Sciatic nerve (tissue), 2 donors: ENCODE measurements at regions not wholly inside any gene's neighbourhood (a gene's known extent, or its start where the extent isn't known, plus 50 kb on each side); places are given as distances from the start of the nearest gene placed in this dataset.

Experiments
- ATAC-seq: fragments of 200-7000 bp; cut with Tn5 transposase; one replicate; pipeline ENCODE4 v1.9.1; 2020; ENCODE audit warnings: mild to moderate bottlenecking, moderate library complexity
- DNase-seq: peaks from one replicate; pipeline ENCODE4 v3.0.0-alpha.2; 2020; ENCODE audit warnings: low spot score
- intact Hi-C: fragments of 100-400 bp; cut with DNase I; formaldehyde crosslinking; loops from one replicate; pipeline ENCODE4 v1.14.2; 2022
- donor health status: DM: no; HTN: no; CAD: no.
- donor health status: DM: no; HTN: no; CAD: no.

GRCh38 chr1:162973381-162973795 is 95.8 kb upstream of the RGS4 start:
- ATAC-seq (no peak), DNase-seq (no peak)
- intact Hi-C loops, result loop anchor here (10.0 kb wide), 1 partner anchor 1699 kb away; no protein-coding TSS in a partner anchor

DNA sequence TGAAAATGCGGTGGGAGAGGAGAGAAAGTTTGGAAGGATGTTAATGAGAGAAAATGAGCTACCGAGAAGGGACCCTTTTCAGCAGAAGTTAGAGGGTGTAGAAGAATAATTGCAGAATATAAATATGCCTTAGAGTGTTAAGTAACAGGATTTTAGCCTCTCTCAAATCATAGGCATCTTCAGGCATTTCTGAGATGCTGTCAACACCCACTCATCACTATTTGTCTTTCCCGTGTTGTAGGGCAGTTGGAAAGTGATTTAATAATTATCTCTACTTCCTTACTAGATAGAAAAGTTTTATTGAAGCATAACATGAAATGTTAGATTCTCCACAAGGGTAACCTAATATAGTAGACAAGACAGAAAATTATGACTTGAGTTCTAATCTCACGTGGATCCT is 96.4 kb upstream of the RGS4 start:
- no peak for ATAC-seq
- intact Hi-C loops, result loop anchor here (10.0 kb wide), 1 partner anchor 1698 kb away; no protein-coding TSS in a partner anchor
- DNase-seq, result no peak

DNA sequence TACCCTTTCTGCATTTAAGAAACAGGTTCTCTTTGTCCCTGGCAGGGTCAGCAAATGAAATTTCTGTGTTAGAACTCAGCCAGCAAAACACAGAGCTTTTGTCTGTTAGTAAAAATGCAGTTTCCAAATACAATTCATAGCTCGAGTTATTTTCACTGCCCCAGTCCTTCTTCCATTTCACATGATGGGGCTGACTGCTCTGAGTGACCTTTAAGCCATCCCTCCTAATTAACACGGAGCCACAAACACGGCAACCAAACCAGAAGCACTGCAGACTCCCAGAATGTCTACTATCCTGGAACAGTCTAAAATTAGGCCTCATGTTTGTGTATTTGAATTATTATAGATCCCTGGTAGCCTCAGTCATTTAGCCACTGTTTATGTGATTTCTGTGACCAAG is 99.1 kb upstream of the RGS4 start:
- intact Hi-C loops, result loop anchor here (10.0 kb wide), 1 partner anchor 1695 kb away; no protein-coding TSS in a partner anchor
- no peak for DNase-seq
- no peak for ATAC-seq

DNA sequence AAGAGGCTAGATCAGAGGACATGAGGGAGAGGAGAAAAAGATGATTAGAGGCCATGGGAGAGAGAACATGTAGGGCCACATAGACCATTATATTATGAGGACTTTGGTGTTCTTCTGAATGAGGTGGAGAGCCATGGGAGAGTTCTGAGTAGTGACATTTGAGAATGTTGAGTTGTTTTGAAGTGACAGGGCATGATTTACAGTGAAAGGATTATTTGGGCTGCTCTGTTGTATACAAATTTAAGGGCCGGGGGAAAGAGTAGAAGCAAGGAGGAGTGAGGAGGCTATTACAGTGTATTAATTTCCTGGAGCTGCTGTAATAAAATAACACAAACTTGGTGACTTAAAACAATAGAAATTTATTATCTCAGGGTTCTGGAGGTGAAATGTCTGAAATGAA is 102.5 kb upstream of the RGS4 start:
- DNase-seq, result no peak
- intact Hi-C loops, result no loop called here
- no peak for ATAC-seq

GRCh38 chr1:162964901-162965300 is 103.9 kb upstream of the CCDC190 start:
- DNase-seq (no peak), ATAC-seq (no peak)
- intact Hi-C loops, result no loop called here

- DNase-seq (no peak), ATAC-seq (no peak)
- intact Hi-C loops, result no loop called here
These were observed 95.9 kb upstream of the CCDC190 start for GRCh38 chr1:162956922-162957321.

- intact Hi-C loops, result no loop called here
- DNase-seq, result no peak
- no peak for ATAC-seq
These were observed 93.8 kb upstream of the CCDC190 start for GRCh38 chr1:162954824-162955223.

GRCh38 chr1:162952956-162953355 is 92.0 kb upstream of the CCDC190 start:
- no peak for ATAC-seq
- intact Hi-C loops, result no loop called here

DNA sequence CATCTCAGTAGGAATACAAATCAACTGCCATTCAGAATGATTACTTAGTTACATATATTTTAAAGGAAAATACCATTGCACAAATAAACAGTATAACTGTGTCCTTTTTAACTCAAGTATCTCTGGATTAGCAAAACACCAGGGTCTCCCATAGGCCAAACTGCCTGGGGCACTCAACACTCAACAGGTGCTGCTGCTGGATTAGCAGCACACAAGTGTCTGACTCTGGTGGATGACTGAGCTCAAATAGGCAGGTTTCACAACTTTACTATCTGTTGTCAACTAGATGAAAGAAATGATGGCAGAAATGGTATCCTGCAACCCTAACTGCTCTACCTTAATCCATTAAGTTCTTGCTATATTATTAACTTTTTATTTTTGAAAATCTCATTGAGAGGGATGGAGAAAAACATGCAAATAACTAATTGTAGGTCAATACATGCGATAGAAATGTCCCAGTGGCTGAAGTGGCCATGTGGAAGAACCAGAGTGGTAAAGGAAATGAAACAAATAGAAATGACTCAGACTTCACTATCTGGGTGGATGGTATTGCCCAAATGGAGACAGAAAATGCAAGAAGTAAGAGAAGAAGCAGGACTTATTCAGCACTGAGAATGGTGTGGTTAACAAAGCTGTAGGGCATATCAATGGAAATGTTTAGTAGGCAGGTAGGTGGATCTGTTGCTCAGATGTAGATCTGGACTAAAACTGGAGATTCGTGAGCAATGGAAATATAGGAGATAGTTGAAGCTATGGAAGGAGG is 90.8 kb upstream of the CCDC190 start:
- DNase-seq, result no peak
- no peak for ATAC-seq
- intact Hi-C loops, result no loop called here

More at GRCh38 chr1:162952956-162953355, 92.0 kb upstream of the CCDC190 start:
- DNase-seq, result no peak

DNA sequence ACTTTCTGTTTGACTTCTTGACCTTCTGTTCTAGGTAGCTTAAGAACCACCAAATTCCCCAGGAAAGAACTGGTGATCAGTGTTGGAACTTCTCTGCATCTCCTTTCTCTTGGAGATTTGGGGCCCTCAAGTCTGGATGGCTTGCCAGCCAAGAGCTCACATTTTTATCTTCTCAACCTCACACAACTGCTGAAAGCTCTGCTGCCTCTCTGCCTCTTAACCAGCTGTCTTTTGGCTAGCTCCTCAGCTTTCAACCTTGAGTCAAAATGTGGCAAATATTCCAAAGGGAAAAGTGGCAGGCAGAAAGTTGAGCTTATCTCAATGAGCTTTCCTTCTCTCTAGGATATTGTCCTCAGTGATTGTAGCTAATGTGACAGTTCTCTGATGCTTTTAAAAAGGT is 89.2 kb upstream of the CCDC190 start:
- ATAC-seq (no peak), DNase-seq (no peak)
- intact Hi-C loops, result no loop called here

DNA sequence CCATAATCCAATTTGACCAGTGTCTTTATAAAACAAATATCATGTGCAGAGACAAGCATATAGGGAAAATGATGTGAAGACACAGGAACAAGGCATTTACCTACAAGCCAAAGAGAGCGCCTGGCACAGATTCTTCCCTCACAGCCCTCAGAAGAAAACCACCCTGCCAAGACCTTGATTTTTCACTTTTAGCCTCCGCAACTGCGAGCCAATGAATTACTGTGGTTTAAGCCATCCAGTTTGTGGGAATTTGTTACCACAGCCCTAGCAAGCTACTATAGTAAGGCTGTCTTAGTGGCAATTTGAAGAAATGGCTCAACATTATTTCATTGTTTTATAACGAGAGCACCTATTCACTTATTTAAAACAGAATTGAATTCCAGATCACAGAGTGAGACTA is 85.7 kb upstream of the CCDC190 start:
- DNase-seq (no peak), ATAC-seq (no peak)
- intact Hi-C loops, result loop anchor here (5.0 kb wide), 1 partner anchor 1566 kb away; no protein-coding TSS in a partner anchor

- no peak for ATAC-seq
- DNase-seq, result no peak
- intact Hi-C loops, result loop anchor here (5.0 kb wide), 1 partner anchor 1567 kb away; no protein-coding TSS in a partner anchor
These were observed 84.1 kb upstream of the CCDC190 start for GRCh38 chr1:162944974-162945674.

DNA sequence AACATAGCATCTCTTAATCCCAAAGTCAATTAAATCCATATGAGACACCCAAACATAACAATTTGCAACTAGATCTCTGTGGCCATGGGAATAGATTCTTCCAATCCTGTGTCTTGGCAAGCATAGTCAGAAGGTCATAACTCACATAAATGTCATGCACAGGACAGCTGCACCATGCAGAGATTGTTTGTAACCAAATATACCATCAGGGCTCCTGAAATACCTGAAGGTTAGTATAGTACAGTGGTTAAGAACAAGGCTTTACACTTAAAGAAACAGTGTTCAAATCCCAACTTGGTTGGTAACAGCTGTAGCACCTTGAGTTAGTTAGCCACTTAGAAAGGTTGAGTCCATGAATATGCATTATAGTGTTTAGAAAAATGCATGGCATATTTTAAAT is 82.6 kb upstream of the CCDC190 start:
- DNase-seq, result no peak
- no peak for ATAC-seq
- intact Hi-C loops, result no loop called here

GRCh38 chr1:162942916-162943559 is 82.1 kb upstream of the CCDC190 start:
- DNase-seq (no peak), ATAC-seq (no peak)
- intact Hi-C loops, result no loop called here

DNA sequence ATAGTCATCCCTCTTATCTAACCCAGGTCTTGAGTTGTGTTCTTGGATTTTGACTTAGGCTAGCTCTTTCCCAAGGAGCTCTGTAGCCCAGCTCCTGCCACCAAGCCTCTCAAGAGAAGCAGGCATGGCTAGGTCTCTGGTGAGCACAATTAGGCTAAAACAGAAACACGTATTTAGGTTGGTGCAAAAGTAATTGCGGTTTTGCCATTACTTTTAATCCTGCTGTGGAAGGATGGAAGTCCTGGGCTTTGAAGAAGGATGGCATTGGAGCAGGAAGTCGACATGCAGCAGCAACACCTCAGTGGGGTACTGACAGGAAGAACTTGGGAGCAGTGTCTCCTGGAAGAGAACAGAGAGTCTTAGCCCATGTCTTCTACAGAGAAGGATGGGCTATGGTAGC is 80.0 kb upstream of the CCDC190 start:
- ATAC-seq, result no peak
- intact Hi-C loops, result no loop called here
- no peak for DNase-seq

DNA sequence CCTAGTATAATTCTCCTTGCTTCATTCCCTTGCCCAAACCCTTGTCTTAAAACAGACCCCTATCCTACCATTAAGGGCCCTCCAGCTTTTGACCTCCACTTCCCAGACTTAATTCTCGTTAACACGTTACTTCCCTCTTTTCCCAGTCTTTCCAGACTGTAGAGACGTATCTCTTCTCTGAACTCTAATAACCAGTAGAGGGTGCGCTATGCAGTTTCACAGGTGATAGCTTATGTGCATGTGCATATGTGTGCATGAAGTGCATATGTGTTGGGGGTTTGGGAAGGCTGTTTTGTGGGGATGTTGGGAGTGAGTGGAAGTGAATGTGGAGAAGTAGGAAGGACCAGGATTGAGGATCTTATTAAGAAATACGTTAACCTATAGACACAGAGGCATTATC is 78.1 kb upstream of the CCDC190 start:
- intact Hi-C loops, result no loop called here
- ATAC-seq (no peak), DNase-seq (no peak)

DNA sequence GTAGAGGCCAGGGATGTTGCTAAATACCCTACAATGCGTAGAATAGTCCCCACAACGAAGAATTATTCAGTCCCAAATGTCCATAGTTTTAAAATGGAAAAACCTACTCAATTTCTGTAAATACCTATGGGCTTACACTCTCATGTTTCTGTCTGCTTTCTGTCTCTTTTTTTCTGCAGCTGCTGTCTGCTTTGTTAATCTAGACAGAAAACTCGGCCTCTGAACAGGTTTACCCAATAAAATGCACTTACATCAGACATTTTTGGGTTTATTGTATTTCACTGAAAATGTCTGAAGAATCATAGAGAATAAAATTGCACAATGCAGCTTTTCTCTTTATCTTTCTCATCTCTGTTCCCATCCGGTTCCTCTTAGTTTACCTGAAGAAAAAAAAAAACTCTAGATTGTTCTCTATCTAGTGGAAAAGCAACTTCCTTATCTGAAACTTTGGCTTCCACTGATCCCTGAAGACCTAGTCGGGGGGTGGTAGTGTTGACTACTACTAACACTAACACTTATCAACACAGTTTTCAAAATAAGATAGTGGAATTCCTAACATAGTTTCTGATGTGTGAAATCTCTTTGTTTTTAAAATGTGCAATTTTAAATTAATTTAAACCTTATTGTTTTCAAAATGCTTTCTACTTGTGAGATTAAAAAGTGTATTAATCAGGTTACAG is 76.9 kb upstream of the CCDC190 start:
- ATAC-seq (no peak), DNase-seq (no peak)
- intact Hi-C loops, result no loop called here

DNA sequence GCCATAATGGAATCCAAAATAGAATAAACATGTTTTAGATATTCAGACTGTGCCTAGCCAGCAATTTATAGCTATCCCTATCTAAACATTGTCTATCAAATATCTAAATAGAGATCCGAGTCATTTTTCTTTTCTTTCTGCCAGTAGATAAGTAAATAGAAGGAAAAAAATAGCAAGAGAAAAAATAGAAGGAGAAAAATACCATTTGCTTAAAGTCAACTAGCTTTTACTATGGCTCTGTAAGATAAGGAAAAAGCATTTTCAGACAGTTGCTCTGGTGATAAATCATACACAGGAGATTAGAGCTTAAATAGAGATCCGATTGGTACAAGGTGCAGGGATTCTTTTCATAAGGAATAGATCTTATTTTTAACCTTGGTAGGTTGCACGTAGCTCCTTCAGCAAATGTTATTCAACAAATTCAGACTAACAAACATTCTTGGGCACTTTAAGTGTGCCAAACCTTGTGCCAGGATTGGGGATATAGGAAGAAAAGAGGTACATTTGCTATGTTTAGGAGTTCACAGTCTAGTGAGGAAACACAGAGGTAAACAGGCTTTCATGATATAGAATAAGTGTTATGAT is 70.1 kb upstream of the CCDC190 start:
- ATAC-seq (no peak), DNase-seq (no peak)
- intact Hi-C loops, result no loop called here

- no peak for ATAC-seq
- intact Hi-C loops, result no loop called here
- DNase-seq, result no peak
These were observed 69.6 kb upstream of the CCDC190 start for GRCh38 chr1:162930532-162930931.
